ENCODE measurements at regions not wholly inside any gene's neighbourhood (a gene's known extent, or its start where the extent isn't known, plus 50 kb on each side); places are given as distances from the start of the nearest gene placed in this dataset.
A peak's percentile ranks its signal among the peaks of the same experiment; 100 is the strongest.

GRCh38 chr20:24382331-24382730 is 87.1 kb upstream of the SYNDIG1 start:
- DNase-seq (ENCODE audit: low read depth in 2 of 2), result no peak

DNA sequence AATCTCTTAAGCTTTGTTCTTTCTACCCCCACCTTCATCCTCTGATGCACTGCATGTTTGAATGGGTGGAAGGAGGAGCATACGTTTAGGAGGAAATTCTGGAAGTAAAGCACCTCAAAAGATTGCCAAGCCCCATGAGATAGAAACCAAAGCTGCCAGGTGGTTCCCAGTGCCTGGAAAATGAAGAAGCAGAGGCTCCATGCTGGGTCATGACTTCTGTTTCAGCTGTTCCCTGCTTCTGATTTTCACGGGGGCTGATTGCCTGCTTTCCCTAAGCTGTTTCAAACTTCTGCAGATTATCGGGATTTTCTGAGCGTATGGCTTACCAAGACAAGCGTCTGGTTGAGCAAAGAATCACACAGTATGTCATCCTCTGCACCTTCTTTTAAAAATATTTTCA is 87.5 kb upstream of the SYNDIG1 start:
- no peak overlapping the region for H3K9ac ChIP-seq (ENCODE audit: insufficient read depth, low read length)

More at GRCh38 chr20:24382331-24382730, 87.1 kb upstream of the SYNDIG1 start:
- no peaks in the 10 kb centered on the region for H3K79me2 ChIP-seq (ENCODE audit: control insufficient read depth, insufficient read depth, low read length)
- H3K9ac ChIP-seq (ENCODE audit: insufficient read depth, low read length), result no peak overlapping the region
- no peak overlapping the region for H2AFZ ChIP-seq (ENCODE audit: low read length)
- H3K4me3 ChIP-seq (replicated peaks in 1 of 4; ENCODE audit: control extremely low read depth in 1 of 4, insufficient read depth in 1 of 4, low read depth in 3 of 4, low read length in 4 of 4), result no peak overlapping the region
- TF ChIP-seq, protein P1, sequence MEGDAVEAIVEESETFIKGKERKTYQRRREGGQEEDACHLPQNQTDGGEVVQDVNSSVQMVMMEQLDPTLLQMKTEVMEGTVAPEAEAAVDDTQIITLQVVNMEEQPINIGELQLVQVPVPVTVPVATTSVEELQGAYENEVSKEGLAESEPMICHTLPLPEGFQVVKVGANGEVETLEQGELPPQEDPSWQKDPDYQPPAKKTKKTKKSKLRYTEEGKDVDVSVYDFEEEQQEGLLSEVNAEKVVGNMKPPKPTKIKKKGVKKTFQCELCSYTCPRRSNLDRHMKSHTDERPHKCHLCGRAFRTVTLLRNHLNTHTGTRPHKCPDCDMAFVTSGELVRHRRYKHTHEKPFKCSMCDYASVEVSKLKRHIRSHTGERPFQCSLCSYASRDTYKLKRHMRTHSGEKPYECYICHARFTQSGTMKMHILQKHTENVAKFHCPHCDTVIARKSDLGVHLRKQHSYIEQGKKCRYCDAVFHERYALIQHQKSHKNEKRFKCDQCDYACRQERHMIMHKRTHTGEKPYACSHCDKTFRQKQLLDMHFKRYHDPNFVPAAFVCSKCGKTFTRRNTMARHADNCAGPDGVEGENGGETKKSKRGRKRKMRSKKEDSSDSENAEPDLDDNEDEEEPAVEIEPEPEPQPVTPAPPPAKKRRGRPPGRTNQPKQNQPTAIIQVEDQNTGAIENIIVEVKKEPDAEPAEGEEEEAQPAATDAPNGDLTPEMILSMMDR (conservative IDR thresholded peaks at IDR 0.05 in 1 of 2, IDR thresholded peaks at IDR 0.05 in 1 of 2; ENCODE audit: low read depth in 1 of 2, low read length in 2 of 2), result no peak
- no peak for TF ChIP-seq EZH2 (IDR thresholded peaks at IDR 0.05; ENCODE audit: low read length, missing control alignments)
- no peaks in the 10 kb centered on the region for H3K9me3 ChIP-seq (ENCODE audit: control insufficient read depth, insufficient read depth, low read depth, low read length)
- H3K4me2 ChIP-seq (ENCODE audit: extremely low read depth, insufficient read depth, low read length), result no peak overlapping the region
- no peaks in the 10 kb centered on the region for H4K20me1 ChIP-seq (ENCODE audit: control insufficient read depth, extremely low read depth, insufficient read depth, low read length)
- H3K36me3 ChIP-seq (ENCODE audit: control insufficient read depth, insufficient read depth, low read length), result no peaks in the 10 kb centered on the region
- no peaks in the 10 kb centered on the region for H3K4me1 ChIP-seq (ENCODE audit: control insufficient read depth, extremely low read depth, insufficient read depth, low read length)
- no peaks in the 10 kb centered on the region for H3K27me3 ChIP-seq (ENCODE audit: control insufficient read depth, insufficient read depth, low read length)
- no peak overlapping the region for H3K27ac ChIP-seq (ENCODE audit: insufficient read depth, low read length)

DNA sequence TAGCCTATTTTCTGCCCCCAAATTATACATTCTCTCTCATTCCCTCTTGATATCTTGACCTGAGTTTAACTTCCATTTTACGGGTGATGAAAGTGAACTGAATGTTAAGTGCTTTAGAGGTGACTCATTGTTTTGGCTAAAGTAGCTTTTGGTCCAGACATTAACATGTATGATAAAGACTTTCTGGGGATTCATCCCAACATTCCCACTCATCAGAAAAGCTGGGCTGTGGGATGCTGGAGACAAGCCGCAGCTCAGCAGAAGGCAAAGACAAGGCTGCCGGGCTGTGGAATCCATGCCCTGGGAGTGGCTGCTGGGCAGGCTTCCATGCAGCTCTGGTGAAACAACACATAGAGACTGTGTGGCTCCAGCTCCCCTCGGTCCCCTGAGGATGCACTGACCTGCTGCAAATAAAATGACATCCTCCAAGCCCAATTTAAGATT is 89.9 kb upstream of the SYNDIG1 start:
- H2AFZ ChIP-seq (ENCODE audit: low read length), result no peak overlapping the region
- H3K79me2 ChIP-seq (ENCODE audit: control insufficient read depth, insufficient read depth, low read length), result no peaks in the 10 kb centered on the region
- no peak overlapping the region for H3K4me2 ChIP-seq (ENCODE audit: extremely low read depth, insufficient read depth, low read length)
- DNase-seq (ENCODE audit: low read depth in 2 of 2), result peak; percentile 69 to 77
- H3K36me3 ChIP-seq (ENCODE audit: control insufficient read depth, insufficient read depth, low read length), result no peaks in the 10 kb centered on the region
- no peaks in the 10 kb centered on the region for H3K27me3 ChIP-seq (ENCODE audit: control insufficient read depth, insufficient read depth, low read length)
- no peaks in the 10 kb centered on the region for H3K9me3 ChIP-seq (ENCODE audit: control insufficient read depth, insufficient read depth, low read depth, low read length)
- no peak overlapping the region for H3K4me3 ChIP-seq (replicated peaks in 1 of 4; ENCODE audit: control extremely low read depth in 1 of 4, insufficient read depth in 1 of 4, low read depth in 3 of 4, low read length in 4 of 4)
- no peak overlapping the region for H3K9ac ChIP-seq (ENCODE audit: insufficient read depth, low read length)
- no peak overlapping the region for H3K27ac ChIP-seq (ENCODE audit: insufficient read depth, low read length)
- no peaks in the 10 kb centered on the region for H4K20me1 ChIP-seq (ENCODE audit: control insufficient read depth, extremely low read depth, insufficient read depth, low read length)
- no peaks in the 10 kb centered on the region for H3K4me1 ChIP-seq (ENCODE audit: control insufficient read depth, extremely low read depth, insufficient read depth, low read length)
- TF ChIP-seq EZH2 (IDR thresholded peaks at IDR 0.05; ENCODE audit: low read length, missing control alignments), result no peak
- TF ChIP-seq, protein P1 (conservative IDR thresholded peaks at IDR 0.05 in 1 of 2, IDR thresholded peaks at IDR 0.05 in 1 of 2; ENCODE audit: low read depth in 1 of 2, low read length in 2 of 2), result no peak

More for the DNA sequence above, 87.5 kb upstream of the SYNDIG1 start:
- TF ChIP-seq, protein P1 (conservative IDR thresholded peaks at IDR 0.05 in 1 of 2, IDR thresholded peaks at IDR 0.05 in 1 of 2; ENCODE audit: low read depth in 1 of 2, low read length in 2 of 2), result no peak
- TF ChIP-seq EZH2 (IDR thresholded peaks at IDR 0.05; ENCODE audit: low read length, missing control alignments), result no peak
- Histone ChIP-seq H3K4me3 (replicated peaks in 1 of 4; ENCODE audit: control extremely low read depth in 1 of 4, insufficient read depth in 1 of 4, low read depth in 3 of 4, low read length in 4 of 4) (no peak overlapping the region), H3K27ac (ENCODE audit: insufficient read depth, low read length) (no peak overlapping the region), H4K20me1 (ENCODE audit: control insufficient read depth, extremely low read depth, insufficient read depth, low read length) (no peaks in the 10 kb centered on the region), H3K36me3 (ENCODE audit: control insufficient read depth, insufficient read depth, low read length) (no peaks in the 10 kb centered on the region), H3K4me2 (ENCODE audit: extremely low read depth, insufficient read depth, low read length) (no peak overlapping the region), H3K27me3 (ENCODE audit: control insufficient read depth, insufficient read depth, low read length) (no peaks in the 10 kb centered on the region), H3K4me1 (ENCODE audit: control insufficient read depth, extremely low read depth, insufficient read depth, low read length) (no peaks in the 10 kb centered on the region), H3K79me2 (ENCODE audit: control insufficient read depth, insufficient read depth, low read length) (no peaks in the 10 kb centered on the region), H2AFZ (ENCODE audit: low read length) (no peak overlapping the region), H3K9me3 (ENCODE audit: control insufficient read depth, insufficient read depth, low read depth, low read length) (no peaks in the 10 kb centered on the region)
- DNase-seq (ENCODE audit: low read depth in 2 of 2), result no peak
